ENCODE measurements at regions not wholly inside any gene's neighbourhood (a gene's known extent, or its start where the extent isn't known, plus 50 kb on each side); places are given as distances from the start of the nearest gene placed in this dataset.

GRCh38 chr19:29372461-29372860 is 153.3 kb upstream of the VSTM2B start:
- TF ChIP-seq EZH2 (IDR thresholded peaks at IDR 0.05; ENCODE audit: insufficient read depth, poor library complexity, severe bottlenecking) (no peak), EZH2phosphoT487 (IDR thresholded peaks at IDR 0.05; ENCODE audit: insufficient read depth, low read depth) (no peak)
